Activated B cell treated with CpG ODN at 0.5 μM for 24 hours (primary cell): ENCODE measurements at regions not wholly inside any gene's neighbourhood (a gene's known extent, or its start where the extent isn't known, plus 50 kb on each side); places are given as distances from the start of the nearest gene placed in this dataset.

Experiments
- ATAC-seq: fragments of 200-7000 bp; cut with Tn5 transposase; one replicate; pipeline ENCODE4 v1.10.0; 2021; ENCODE audit warnings: low read depth, mild to moderate bottlenecking, moderate library complexity
- CTCF ChIA-PET: fragments of 350-600 bp; sonication (Branson Sonifier 250); formaldehyde crosslinking; loops from one replicate; lab custom pipeline; 2021; ENCODE audit warnings: antibody characterized with exemption; lab: Charles Lee
- POLR2A ChIA-PET: fragments of 350-600 bp; sonication (Branson Sonifier 250); formaldehyde crosslinking; loops from one replicate; lab custom pipeline; 2021; ENCODE audit warnings: antibody characterized with exemption; lab: Charles Lee
- DNase-seq: peaks from one replicate; pipeline ENCODE4 v3.0.0; 2022
- H3K27ac Mint-ChIP-seq: one replicate; pipeline ENCODE4 v1.8.0; 2020; ENCODE audit warnings: mixed read lengths
- H3K27me3 Mint-ChIP-seq: one replicate; pipeline ENCODE4 v1.8.0; 2021; ENCODE audit warnings: mixed read lengths
- H3K36me3 Mint-ChIP-seq: one replicate; pipeline ENCODE4 v1.8.0; 2021; ENCODE audit warnings: low read depth, mixed read lengths
- H3K4me1 Mint-ChIP-seq: one replicate; pipeline ENCODE4 v1.8.0; 2021; ENCODE audit warnings: mixed read lengths
- H3K4me3 Mint-ChIP-seq: one replicate; pipeline ENCODE4 v1.8.0; 2020; ENCODE audit warnings: mild to moderate bottlenecking, mixed read lengths
- H3K9me3 Mint-ChIP-seq: one replicate; pipeline ENCODE4 v1.8.0; 2020; ENCODE audit warnings: mixed read lengths
- intact Hi-C: fragments of 100-400 bp; cut with micrococcal nuclease; formaldehyde crosslinking; loops from one replicate; pipeline ENCODE4 v1.15.1; 2024
- TF ChIP-seq, protein P1 (sequence below): fragments of 200-600 bp; IDR thresholded peaks from one replicate; pipeline ENCODE4 v1.8.0; 2022; ENCODE audit warnings: antibody characterized with exemption, mild to moderate bottlenecking

DNA sequence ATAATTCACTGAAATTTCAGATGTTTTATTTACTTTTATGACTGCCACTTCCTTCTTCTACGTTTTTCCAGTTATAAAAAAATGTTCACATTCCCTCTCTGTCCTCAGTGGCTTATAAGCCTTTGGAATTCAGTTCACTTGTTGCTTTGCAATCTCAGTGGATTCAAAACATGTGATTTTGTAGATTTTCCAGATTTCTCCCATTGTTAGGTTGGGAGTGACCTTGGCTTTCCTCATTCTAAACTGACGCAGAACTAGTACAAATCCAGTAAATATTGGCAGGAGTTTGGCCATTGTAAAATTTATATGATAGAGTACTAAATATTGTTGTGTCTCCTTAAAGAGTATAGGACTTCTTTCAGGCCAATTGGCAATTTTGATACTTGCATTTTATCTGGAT, 812.3 kb upstream of the ROBO1 start:
- intact Hi-C loops, result no loop called here
- ATAC-seq, result no peak

DNA sequence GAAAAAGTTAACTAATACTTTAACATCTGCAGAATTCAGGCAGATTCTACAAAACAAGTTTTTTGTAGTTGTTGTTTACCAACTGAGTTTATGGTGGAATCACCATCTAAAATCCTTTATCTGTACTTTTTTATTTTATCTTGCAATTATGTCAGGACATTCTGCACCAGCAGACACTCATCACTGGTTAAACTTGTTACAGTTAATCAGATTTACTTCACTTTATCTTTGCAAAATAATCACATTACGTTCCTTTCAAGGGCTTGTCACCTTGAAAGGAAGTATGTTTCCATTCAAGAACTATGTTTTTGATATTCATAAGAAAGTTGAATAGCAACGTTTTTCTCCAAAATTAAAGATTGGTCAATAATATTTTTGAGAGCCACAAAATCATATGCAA, 796.6 kb upstream of the ROBO1 start:
- ChIA-PET POLR2A (no interaction called here), CTCF (no interaction called here)
- no peaks in the 10 kb centered on the region for H3K27me3 Mint-ChIP-seq
- H3K9me3 Mint-ChIP-seq, result peaks cover 2% of the 10 kb centered on the region
- H3K36me3 Mint-ChIP-seq, result no peaks in the 10 kb centered on the region
- TF ChIP-seq, protein P1, sequence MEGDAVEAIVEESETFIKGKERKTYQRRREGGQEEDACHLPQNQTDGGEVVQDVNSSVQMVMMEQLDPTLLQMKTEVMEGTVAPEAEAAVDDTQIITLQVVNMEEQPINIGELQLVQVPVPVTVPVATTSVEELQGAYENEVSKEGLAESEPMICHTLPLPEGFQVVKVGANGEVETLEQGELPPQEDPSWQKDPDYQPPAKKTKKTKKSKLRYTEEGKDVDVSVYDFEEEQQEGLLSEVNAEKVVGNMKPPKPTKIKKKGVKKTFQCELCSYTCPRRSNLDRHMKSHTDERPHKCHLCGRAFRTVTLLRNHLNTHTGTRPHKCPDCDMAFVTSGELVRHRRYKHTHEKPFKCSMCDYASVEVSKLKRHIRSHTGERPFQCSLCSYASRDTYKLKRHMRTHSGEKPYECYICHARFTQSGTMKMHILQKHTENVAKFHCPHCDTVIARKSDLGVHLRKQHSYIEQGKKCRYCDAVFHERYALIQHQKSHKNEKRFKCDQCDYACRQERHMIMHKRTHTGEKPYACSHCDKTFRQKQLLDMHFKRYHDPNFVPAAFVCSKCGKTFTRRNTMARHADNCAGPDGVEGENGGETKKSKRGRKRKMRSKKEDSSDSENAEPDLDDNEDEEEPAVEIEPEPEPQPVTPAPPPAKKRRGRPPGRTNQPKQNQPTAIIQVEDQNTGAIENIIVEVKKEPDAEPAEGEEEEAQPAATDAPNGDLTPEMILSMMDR, result no peak
- ATAC-seq (no peak), DNase-seq (no peak)
- intact Hi-C loops, result no loop called here
- H3K27ac Mint-ChIP-seq, result no peak overlapping the region
- no peak overlapping the region for H3K4me3 Mint-ChIP-seq
- H3K4me1 Mint-ChIP-seq, result no peaks in the 10 kb centered on the region

More for the DNA sequence above, 812.3 kb upstream of the ROBO1 start:
- Mint-ChIP-seq H3K36me3 (no peaks in the 10 kb centered on the region), H3K9me3 (peaks cover 2% of the 10 kb centered on the region), H3K27me3 (no peaks in the 10 kb centered on the region), H3K27ac (no peak overlapping the region), H3K4me1 (no peaks in the 10 kb centered on the region), H3K4me3 (no peak overlapping the region)
- ChIA-PET POLR2A (no interaction called here), CTCF (no interaction called here)
- TF ChIP-seq, protein P1, result no peak
- no peak for DNase-seq

DNA sequence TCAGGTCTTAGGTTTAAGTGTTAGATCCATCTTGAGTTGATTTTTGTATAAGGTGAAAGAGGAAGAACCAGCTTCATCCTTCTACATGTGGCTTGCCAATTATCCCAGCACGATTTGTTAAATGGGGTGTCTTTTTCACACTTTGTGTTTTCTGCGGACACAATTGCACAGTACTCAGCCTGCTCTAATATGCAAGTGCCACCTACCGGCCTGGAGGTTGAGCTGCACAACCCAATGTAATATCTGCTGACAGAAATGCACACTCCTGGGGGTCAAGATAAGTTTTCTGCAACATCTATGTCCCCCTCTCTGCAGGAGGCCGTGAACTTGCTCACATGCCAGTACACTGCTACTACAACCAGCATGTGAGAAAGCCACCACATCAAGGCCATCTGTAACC, 791.9 kb upstream of the ROBO1 start:
- H3K4me3 Mint-ChIP-seq, result no peak overlapping the region
- TF ChIP-seq, protein P1, result no peak
- H3K4me1 Mint-ChIP-seq, result no peaks in the 10 kb centered on the region
- H3K27me3 Mint-ChIP-seq, result no peaks in the 10 kb centered on the region
- ChIA-PET CTCF (no interaction called here), POLR2A (no interaction called here)
- intact Hi-C loops, result no loop called here
- H3K36me3 Mint-ChIP-seq, result no peaks in the 10 kb centered on the region
- H3K9me3 Mint-ChIP-seq, result peaks cover 5% of the 10 kb centered on the region
- no peak overlapping the region for H3K27ac Mint-ChIP-seq
- ATAC-seq (no peak), DNase-seq (no peak)

DNA sequence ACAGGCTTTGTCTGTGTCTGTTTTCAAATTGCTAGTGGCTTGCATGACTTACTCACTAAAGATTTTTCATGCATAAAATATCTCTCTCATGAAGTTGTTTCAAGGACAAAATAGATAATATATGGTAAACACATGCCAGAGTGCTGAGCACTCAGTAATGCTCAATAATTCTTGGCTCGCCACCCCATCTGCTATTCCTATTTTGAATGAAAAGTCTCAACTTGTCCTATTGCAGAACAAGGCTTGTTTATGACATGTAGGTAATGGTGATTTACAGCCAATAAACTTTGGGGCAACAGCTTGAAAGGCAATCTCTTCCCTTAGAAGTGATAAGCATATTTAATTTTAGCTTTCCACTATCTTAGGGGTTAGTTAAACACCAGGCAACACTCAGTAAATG, 789.0 kb upstream of the ROBO1 start:
- H3K36me3 Mint-ChIP-seq, result no peaks in the 10 kb centered on the region
- H3K9me3 Mint-ChIP-seq, result peaks cover 14% of the 10 kb centered on the region
- TF ChIP-seq, protein P1, result no peak
- ChIA-PET POLR2A (no interaction called here), CTCF (no interaction called here)
- no peaks in the 10 kb centered on the region for H3K4me1 Mint-ChIP-seq
- no peak overlapping the region for H3K27ac Mint-ChIP-seq
- no peak overlapping the region for H3K4me3 Mint-ChIP-seq
- no peak for DNase-seq
- no peak for ATAC-seq
- no peaks in the 10 kb centered on the region for H3K27me3 Mint-ChIP-seq
- intact Hi-C loops, result no loop called here

DNA sequence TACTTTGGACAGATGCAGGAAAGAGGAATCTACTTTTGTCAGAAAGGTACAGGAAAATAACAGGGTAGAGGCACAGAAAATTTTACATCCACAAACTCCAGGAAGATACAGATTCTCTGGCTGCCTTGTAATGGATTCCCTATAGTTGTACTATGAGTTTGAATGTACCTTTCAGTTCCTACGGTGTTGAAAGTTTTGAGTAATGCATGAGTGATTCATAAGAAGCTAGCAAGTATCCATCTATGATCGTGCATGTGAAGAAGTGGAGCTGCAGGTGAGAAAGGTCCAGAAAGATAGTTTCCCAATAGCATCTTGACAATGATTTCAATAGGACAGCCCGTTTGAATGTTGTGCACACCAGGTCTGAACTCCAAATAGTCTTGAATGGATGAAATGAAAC, 786.5 kb upstream of the ROBO1 start:
- H3K27ac Mint-ChIP-seq, result no peak overlapping the region
- POLR2A ChIA-PET, result no interaction called here

More for the DNA sequence above, 786.5 kb upstream of the ROBO1 start:
- Mint-ChIP-seq H3K36me3 (no peaks in the 10 kb centered on the region), H3K4me1 (no peaks in the 10 kb centered on the region), H3K4me3 (no peak overlapping the region), H3K9me3 (peaks cover 15% of the 10 kb centered on the region), H3K27me3 (no peaks in the 10 kb centered on the region)
- intact Hi-C loops, result no loop called here
- CTCF ChIA-PET, result no interaction called here
- no peak for DNase-seq
- TF ChIP-seq, protein P1, result no peak
- ATAC-seq, result no peak
